ENCODE measurements at regions not wholly inside any gene's neighbourhood (a gene's known extent, or its start where the extent isn't known, plus 50 kb on each side); places are given as distances from the start of the nearest gene placed in this dataset.

GRCh38 chr5:60055168-60055567, 161.6 kb upstream of the PDE4D start:
- Histone ChIP-seq H2BK120ac (ENCODE audit: low read depth, low read length) (no peak overlapping the region), H3K4me3 (ENCODE audit: insufficient read depth, low read depth, low read length) (no peak overlapping the region), H2BK20ac (ENCODE audit: low read depth, low read length) (no peak overlapping the region), H3K9me3 (ENCODE audit: control insufficient read depth, insufficient read depth, low read length) (no peaks in the 10 kb centered on the region), H4K5ac (ENCODE audit: low read depth, low read length) (no peak overlapping the region), H3K9me1 (ENCODE audit: insufficient read depth, low read length) (no peaks in the 10 kb centered on the region), H3K9ac (ENCODE audit: low read depth, low read length) (no peak overlapping the region), H4K8ac (ENCODE audit: low read depth in 2 of 2, low read length in 2 of 2) (no peak overlapping the region), H3K18ac (ENCODE audit: low read depth, low read length) (no peak overlapping the region), H3K79me1 (ENCODE audit: low read depth in 1 of 2, low read length in 2 of 2) (no peaks in the 10 kb centered on the region), H2BK5ac (ENCODE audit: low read depth, low read length, poor library complexity, severe bottlenecking) (no peak overlapping the region), H3K4me2 (ENCODE audit: low read depth, low read length) (no peak overlapping the region), H2BK15ac (ENCODE audit: low read depth, low read length) (no peak overlapping the region), H3K23ac (ENCODE audit: low read depth, low read length) (no peak overlapping the region), H2AFZ (replicated peaks; ENCODE audit: low read length, poor library complexity) (no peak overlapping the region), H2AK9ac (replicated peaks; ENCODE audit: low read depth, low read length, poor library complexity) (no peak overlapping the region), H4K20me1 (ENCODE audit: insufficient read depth, low read length) (no peaks in the 10 kb centered on the region), H2AK5ac (ENCODE audit: low read depth, low read length) (no peak overlapping the region), H3K27me3 (ENCODE audit: control insufficient read depth, insufficient read depth, low read length) (no peaks in the 10 kb centered on the region), H3K56ac (ENCODE audit: extremely low read depth, insufficient read depth, low read length) (no peak overlapping the region), H4K91ac (ENCODE audit: insufficient read depth, low read depth, low read length) (no peak overlapping the region), H3K36me3 (ENCODE audit: control insufficient read depth, insufficient read depth, low read length) (no peaks in the 10 kb centered on the region), H3K4ac (ENCODE audit: low read depth, low read length) (no peak overlapping the region), H3K14ac (replicated peaks; ENCODE audit: low read depth, low read length) (no peak overlapping the region), H3K4me1 (ENCODE audit: control insufficient read depth, insufficient read depth, low read length) (no peaks in the 10 kb centered on the region), H3K27ac (ENCODE audit: insufficient read depth, low read length) (no peak overlapping the region)
- no TSS peak for BruUV-seq (replicated peaks)
- intact Hi-C loops (cut with micrococcal nuclease): no loop called here
- DNase-seq: no peak
- dilution Hi-C loops (cut with HindIII; ENCODE audit: low sequenced_read_pairs, unreplicated experiment): no loop called here
- in situ Hi-C loops (cut with MboI; ENCODE audit: low sequenced_read_pairs): no loop called here
- ChIA-PET POLR2A (ENCODE audit: unreplicated experiment) (no interaction called here), CTCF (no interaction called here)
- ATAC-seq (ENCODE audit: low read depth): no peak
- no peak for TF ChIP-seq SMC3 (IDR thresholded peaks at IDR 0.05; ENCODE audit: low read depth, low read length)
- no peak for TF ChIP-seq RFX5 (IDR thresholded peaks at IDR 0.05; ENCODE audit: low read depth, low read length)
- TF ChIP-seq POLR2A (IDR thresholded peaks at IDR 0.05; ENCODE audit: low read depth, low read length): no peak
- TF ChIP-seq MXI1 (IDR thresholded peaks at IDR 0.05; ENCODE audit: borderline replicate concordance, low read depth, low read length): no peak
- no peak for TF ChIP-seq BHLHE40 (IDR thresholded peaks at IDR 0.05; ENCODE audit: low read depth, low read length)
- no peak for TF ChIP-seq RCOR1 (IDR thresholded peaks at IDR 0.05; ENCODE audit: insufficient replicate concordance, low read length)
- TF ChIP-seq CEBPB (IDR thresholded peaks at IDR 0.05; ENCODE audit: low read depth, low read length): no peak
- no peak for TF ChIP-seq NFE2L2 (IDR thresholded peaks at IDR 0.05; ENCODE audit: low read depth, low read length)
- no peak for TF ChIP-seq CTCF (conservative IDR thresholded peaks at IDR 0.05; ENCODE audit: low read depth, low read length)
- no peak for TF ChIP-seq RAD21 (IDR thresholded peaks at IDR 0.05; ENCODE audit: low read length)
- no peak for TF ChIP-seq CHD1 (IDR thresholded peaks at IDR 0.05; ENCODE audit: low read depth, low read length)
- no peak for TF ChIP-seq MAZ (IDR thresholded peaks at IDR 0.05; ENCODE audit: borderline replicate concordance, low read depth, low read length)
- TF ChIP-seq MAFK (IDR thresholded peaks at IDR 0.05; ENCODE audit: low read depth, low read length): no peak
- TF ChIP-seq USF2 (IDR thresholded peaks at IDR 0.05; ENCODE audit: low read depth, low read length): no peak
- no peak for TF ChIP-seq FOS (IDR thresholded peaks at IDR 0.05; ENCODE audit: low read depth, low read length)
- TF ChIP-seq ELK1 (IDR thresholded peaks at IDR 0.05; ENCODE audit: borderline replicate concordance, low read depth, low read length): no peak
